ENCODE measurements at regions not wholly inside any gene's neighbourhood (a gene's known extent, or its start where the extent isn't known, plus 50 kb on each side); places are given as distances from the start of the nearest gene placed in this dataset.

DNA sequence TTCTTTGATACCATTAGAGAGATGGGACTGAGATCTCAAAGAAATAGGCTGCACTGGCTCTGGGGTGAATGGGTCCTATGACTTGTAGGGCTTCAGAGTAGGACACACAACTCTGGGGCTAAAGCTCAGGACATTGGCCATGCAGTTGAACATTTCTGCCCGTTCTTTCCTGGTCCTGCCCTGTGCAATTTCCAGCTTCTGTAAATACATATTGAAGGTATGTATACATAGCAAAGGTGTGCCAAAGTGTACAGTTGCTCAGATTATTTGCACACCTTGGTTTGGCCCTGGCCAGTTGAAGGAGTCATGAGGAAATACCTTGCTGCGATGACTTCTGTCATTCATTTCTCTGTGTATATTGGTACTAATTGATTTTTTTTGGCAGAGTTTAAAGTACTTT, 52.8 kb upstream of the TAF11L2 start:
- POLR2A ChIA-PET, result no interaction called here

More for the DNA sequence above, 52.8 kb upstream of the TAF11L2 start:
- Mint-ChIP-seq H3K9me3 (ENCODE audit: insufficient read depth) (peaks cover 4% of the 10 kb centered on the region), H3K27me3 (ENCODE audit: low read depth) (no peaks in the 10 kb centered on the region), H3K4me3 (no peak overlapping the region), H3K27ac (no peak overlapping the region), H3K4me1 (ENCODE audit: low read depth) (no peaks in the 10 kb centered on the region), H3K36me3 (ENCODE audit: low read depth) (no peaks in the 10 kb centered on the region)
- CTCF ChIA-PET, result no interaction called here
- ATAC-seq (no peak), DNase-seq (no peak)

Measured in activated CD8-positive, alpha-beta T cell treated with anti-CD3 and anti-CD28 coated beads, Interleukin-2, amount 10 ng/mL, durations not matched to agents 7 days and 5 days (primary cell).